ENCODE measurements at regions not wholly inside any gene's neighbourhood (a gene's known extent, or its start where the extent isn't known, plus 50 kb on each side); places are given as distances from the start of the nearest gene placed in this dataset.

DNA sequence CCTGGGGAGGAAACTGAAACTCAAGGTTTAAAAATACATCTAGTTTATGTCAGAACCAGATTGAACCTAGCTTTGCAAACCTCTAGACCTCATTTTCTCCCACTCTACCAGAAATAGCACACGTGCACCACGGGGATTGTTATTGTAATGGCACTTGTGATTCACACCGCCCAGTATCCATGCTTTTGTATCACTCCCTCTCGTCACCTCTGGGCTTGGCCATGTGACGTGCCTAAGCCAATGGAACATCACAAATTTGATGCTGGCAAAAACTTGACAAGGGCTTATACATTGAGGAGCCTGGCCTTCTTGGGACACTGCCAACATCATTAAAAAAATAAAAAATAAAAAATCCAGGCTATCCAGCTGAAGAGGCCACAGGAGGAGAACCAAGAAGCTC lies 495.8 kb upstream of the POU3F3 start:
- Histone ChIP-seq H3K27ac (no peak overlapping the region), H3K4me3 (ENCODE audit: low read depth, low read length) (no peak overlapping the region), H3K4me2 (ENCODE audit: low read length) (no peak overlapping the region), H3K79me2 (no peaks in the 10 kb centered on the region), H3K4me1 (no peaks in the 10 kb centered on the region), H3K27me3 (ENCODE audit: control insufficient read depth, insufficient read depth, low read length) (no peaks in the 10 kb centered on the region), H3K36me3 (ENCODE audit: control insufficient read depth, insufficient read depth, low read length) (no peaks in the 10 kb centered on the region), H2AFZ (no peak overlapping the region), H3K9ac (no peak overlapping the region), H3K9me3 (ENCODE audit: control insufficient read depth, low read length) (no peaks in the 10 kb centered on the region)
- TF ChIP-seq, protein P1, sequence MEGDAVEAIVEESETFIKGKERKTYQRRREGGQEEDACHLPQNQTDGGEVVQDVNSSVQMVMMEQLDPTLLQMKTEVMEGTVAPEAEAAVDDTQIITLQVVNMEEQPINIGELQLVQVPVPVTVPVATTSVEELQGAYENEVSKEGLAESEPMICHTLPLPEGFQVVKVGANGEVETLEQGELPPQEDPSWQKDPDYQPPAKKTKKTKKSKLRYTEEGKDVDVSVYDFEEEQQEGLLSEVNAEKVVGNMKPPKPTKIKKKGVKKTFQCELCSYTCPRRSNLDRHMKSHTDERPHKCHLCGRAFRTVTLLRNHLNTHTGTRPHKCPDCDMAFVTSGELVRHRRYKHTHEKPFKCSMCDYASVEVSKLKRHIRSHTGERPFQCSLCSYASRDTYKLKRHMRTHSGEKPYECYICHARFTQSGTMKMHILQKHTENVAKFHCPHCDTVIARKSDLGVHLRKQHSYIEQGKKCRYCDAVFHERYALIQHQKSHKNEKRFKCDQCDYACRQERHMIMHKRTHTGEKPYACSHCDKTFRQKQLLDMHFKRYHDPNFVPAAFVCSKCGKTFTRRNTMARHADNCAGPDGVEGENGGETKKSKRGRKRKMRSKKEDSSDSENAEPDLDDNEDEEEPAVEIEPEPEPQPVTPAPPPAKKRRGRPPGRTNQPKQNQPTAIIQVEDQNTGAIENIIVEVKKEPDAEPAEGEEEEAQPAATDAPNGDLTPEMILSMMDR (IDR thresholded peaks at IDR 0.05) = no peak

DNA sequence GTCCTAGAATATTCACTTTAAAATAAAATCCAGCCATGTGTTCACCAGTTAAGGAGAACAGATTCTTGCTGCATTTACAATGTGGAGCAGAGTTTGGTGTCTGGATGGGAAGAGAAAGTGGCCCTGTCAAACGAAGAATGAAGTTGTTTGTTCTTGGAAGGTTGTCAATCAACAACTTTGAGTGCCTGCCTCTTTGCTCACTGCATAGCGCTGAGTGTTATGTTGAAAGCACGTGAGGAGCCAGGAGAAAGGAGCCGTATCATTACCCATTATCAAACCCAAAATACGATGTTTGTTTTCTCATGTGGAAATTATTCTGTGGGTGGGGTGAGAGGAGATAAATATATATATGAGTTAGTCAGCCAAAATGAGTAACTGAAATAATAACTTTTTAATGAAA lies 492.5 kb upstream of the POU3F3 start:
- Histone ChIP-seq H3K9me3 (ENCODE audit: control insufficient read depth, low read length) (no peaks in the 10 kb centered on the region), H3K9ac (no peak overlapping the region), H3K4me2 (ENCODE audit: low read length) (no peak overlapping the region), H3K4me3 (ENCODE audit: low read depth, low read length) (no peak overlapping the region), H3K79me2 (no peaks in the 10 kb centered on the region), H3K36me3 (ENCODE audit: control insufficient read depth, insufficient read depth, low read length) (no peaks in the 10 kb centered on the region), H3K27ac (no peak overlapping the region), H3K27me3 (ENCODE audit: control insufficient read depth, insufficient read depth, low read length) (no peaks in the 10 kb centered on the region), H2AFZ (no peak overlapping the region), H3K4me1 (no peaks in the 10 kb centered on the region)
- TF ChIP-seq, protein P1 (IDR thresholded peaks at IDR 0.05) = no peak

DNA sequence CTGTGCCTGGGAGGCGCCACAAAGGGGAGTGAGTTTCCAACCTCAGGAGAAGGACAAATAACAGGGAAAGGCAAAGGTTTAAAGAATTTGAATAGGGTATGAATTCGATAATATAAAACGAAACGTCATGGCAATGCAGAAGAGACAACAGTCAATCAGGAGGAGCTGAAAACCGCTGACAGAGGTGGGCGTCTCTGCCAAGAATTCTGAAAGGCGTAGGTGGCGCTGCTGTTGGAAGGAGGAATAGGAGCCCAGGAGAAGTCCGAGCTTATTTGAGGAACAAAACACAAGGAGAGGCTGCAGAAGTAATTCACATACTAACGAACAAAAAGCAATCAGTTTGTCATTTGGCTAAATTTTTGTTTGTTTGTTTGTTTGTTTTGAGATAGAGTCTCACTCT lies 485.8 kb upstream of the POU3F3 start:
- H3K79me2 ChIP-seq = no peaks in the 10 kb centered on the region
- TF ChIP-seq, protein P1 (IDR thresholded peaks at IDR 0.05) = no peak
- H3K9me3 ChIP-seq (ENCODE audit: control insufficient read depth, low read length) = no peaks in the 10 kb centered on the region
- no peak overlapping the region for H3K27ac ChIP-seq
- H3K4me1 ChIP-seq = no peaks in the 10 kb centered on the region
- no peaks in the 10 kb centered on the region for H3K36me3 ChIP-seq (ENCODE audit: control insufficient read depth, insufficient read depth, low read length)
- H3K4me3 ChIP-seq (ENCODE audit: low read depth, low read length) = no peak overlapping the region
- H2AFZ ChIP-seq = no peak overlapping the region
- no peaks in the 10 kb centered on the region for H3K27me3 ChIP-seq (ENCODE audit: control insufficient read depth, insufficient read depth, low read length)
- H3K4me2 ChIP-seq (ENCODE audit: low read length) = no peak overlapping the region
- H3K9ac ChIP-seq = no peak overlapping the region

DNA sequence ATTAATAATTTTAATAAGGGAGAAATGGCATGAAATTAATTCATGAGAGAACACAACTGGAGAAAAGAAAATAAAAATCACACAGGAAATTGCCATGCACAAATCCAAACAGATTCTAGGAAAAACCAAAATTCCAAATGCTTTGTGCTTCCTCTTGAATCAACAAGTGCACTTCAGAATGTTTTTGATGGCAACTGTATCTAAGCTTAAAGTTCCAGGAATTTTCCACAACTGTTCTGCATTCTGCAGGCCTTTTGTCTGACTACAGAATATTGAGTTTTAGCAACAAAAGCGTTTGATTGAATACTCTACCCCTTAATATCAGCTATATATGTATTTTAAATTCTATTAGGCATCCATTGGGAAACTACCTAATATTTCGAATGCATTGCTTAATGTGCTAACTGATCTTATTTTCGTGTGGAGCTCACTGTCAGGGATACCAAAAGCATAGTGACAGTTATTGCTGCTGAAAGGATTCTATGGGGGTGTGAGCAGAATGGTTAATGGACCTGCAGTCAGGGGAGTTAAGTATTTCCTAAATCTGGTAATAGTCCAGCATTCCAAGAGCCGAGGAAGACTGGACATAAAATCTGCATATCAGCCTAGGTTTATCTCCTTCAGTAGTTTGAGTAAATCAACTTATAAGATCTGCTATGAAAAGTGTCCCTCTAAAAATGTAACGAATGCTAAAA lies 482.7 kb upstream of the POU3F3 start:
- no peak overlapping the region for H3K4me3 ChIP-seq (ENCODE audit: low read depth, low read length)
- no peak overlapping the region for H3K27ac ChIP-seq
- H3K4me2 ChIP-seq (ENCODE audit: low read length) = no peak overlapping the region
- no peak overlapping the region for H2AFZ ChIP-seq
- no peaks in the 10 kb centered on the region for H3K36me3 ChIP-seq (ENCODE audit: control insufficient read depth, insufficient read depth, low read length)
- H3K79me2 ChIP-seq = no peaks in the 10 kb centered on the region
- H3K9ac ChIP-seq = no peak overlapping the region
- H3K27me3 ChIP-seq (ENCODE audit: control insufficient read depth, insufficient read depth, low read length) = no peaks in the 10 kb centered on the region
- TF ChIP-seq, protein P1 (IDR thresholded peaks at IDR 0.05) = no peak
- H3K4me1 ChIP-seq = no peaks in the 10 kb centered on the region
- H3K9me3 ChIP-seq (ENCODE audit: control insufficient read depth, low read length) = no peaks in the 10 kb centered on the region

DNA sequence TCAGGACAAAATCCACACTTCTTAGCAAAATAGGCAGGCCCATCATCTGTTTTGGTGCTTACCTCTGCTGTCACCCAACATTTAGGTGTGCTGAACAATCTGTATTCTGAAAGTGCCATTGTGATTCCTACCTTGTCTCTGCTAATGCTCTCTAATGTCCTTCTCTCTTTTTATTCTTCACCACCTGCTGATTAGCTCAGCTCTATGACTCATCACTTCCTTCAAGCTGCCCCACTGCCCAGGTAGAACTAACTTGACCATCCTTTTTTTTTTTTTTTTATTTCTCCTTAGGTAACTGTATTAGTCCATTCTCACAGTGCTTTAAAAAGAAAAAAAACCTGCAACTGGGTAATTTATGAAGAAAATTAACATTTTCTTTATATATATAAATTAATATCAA lies 478.7 kb upstream of the POU3F3 start:
- no peaks in the 10 kb centered on the region for H3K36me3 ChIP-seq (ENCODE audit: control insufficient read depth, insufficient read depth, low read length)
- H3K4me1 ChIP-seq = no peaks in the 10 kb centered on the region
- H3K4me2 ChIP-seq (ENCODE audit: low read length) = no peak overlapping the region
- H3K9ac ChIP-seq = no peak overlapping the region
- no peaks in the 10 kb centered on the region for H3K9me3 ChIP-seq (ENCODE audit: control insufficient read depth, low read length)
- H3K27me3 ChIP-seq (ENCODE audit: control insufficient read depth, insufficient read depth, low read length) = no peaks in the 10 kb centered on the region
- H2AFZ ChIP-seq = no peak overlapping the region
- H3K79me2 ChIP-seq = no peaks in the 10 kb centered on the region
- TF ChIP-seq, protein P1 (IDR thresholded peaks at IDR 0.05) = no peak
- H3K27ac ChIP-seq = no peak overlapping the region
- H3K4me3 ChIP-seq (ENCODE audit: low read depth, low read length) = no peak overlapping the region
